HG02938 (cell line): ENCODE measurements at regions not wholly inside any gene's neighbourhood (a gene's known extent, or its start where the extent isn't known, plus 50 kb on each side); places are given as distances from the start of the nearest gene placed in this dataset.

Experiments
- ATAC-seq: cut with Tn5 transposase; IDR thresholded peaks from one replicate; pipeline ENCODE4 v1.9.1; 2021; ENCODE audit warnings: mild to moderate bottlenecking, moderate library complexity; ENCODE audit not compliant: unreplicated experiment

GRCh38 chr2:221330436-221330835 lies 241.7 kb downstream of the EPHA4 start:
- ATAC-seq, result no peak

GRCh38 chr2:221334481-221335218 lies 237.5 kb downstream of the EPHA4 start:
- no peak for ATAC-seq

- ATAC-seq, result no peak
Measured at GRCh38 chr2:221335219-221335752, 236.8 kb downstream of the EPHA4 start.

- no peak for ATAC-seq
Measured at GRCh38 chr2:221336967-221337366, 235.1 kb downstream of the EPHA4 start.

GRCh38 chr2:221337957-221338685 lies 234.0 kb downstream of the EPHA4 start:
- ATAC-seq, result no peak

GRCh38 chr2:221342388-221342787 lies 229.7 kb downstream of the EPHA4 start:
- no peak for ATAC-seq

GRCh38 chr2:221343524-221343923 lies 228.6 kb downstream of the EPHA4 start:
- ATAC-seq, result no peak

GRCh38 chr2:221345516-221345915 lies 226.6 kb downstream of the EPHA4 start:
- no peak for ATAC-seq

GRCh38 chr2:221346411-221346810 lies 225.7 kb downstream of the EPHA4 start:
- no peak for ATAC-seq

- no peak for ATAC-seq
Measured at GRCh38 chr2:221347471-221347870, 224.6 kb downstream of the EPHA4 start.

GRCh38 chr2:221350616-221351015 lies 221.5 kb downstream of the EPHA4 start:
- ATAC-seq, result no peak

- no peak for ATAC-seq
Measured at GRCh38 chr2:221353201-221353600, 218.9 kb downstream of the EPHA4 start.

GRCh38 chr2:221360312-221360711 lies 211.8 kb downstream of the EPHA4 start:
- no peak for ATAC-seq

- no peak for ATAC-seq
Measured at GRCh38 chr2:221360742-221361141, 211.4 kb downstream of the EPHA4 start.

- ATAC-seq, result no peak
Measured at GRCh38 chr2:221361633-221362032, 210.5 kb downstream of the EPHA4 start.

- no peak for ATAC-seq
Measured at GRCh38 chr2:221364672-221365071, 207.4 kb downstream of the EPHA4 start.
